ENCODE measurements at regions not wholly inside any gene's neighbourhood (a gene's known extent, or its start where the extent isn't known, plus 50 kb on each side); places are given as distances from the start of the nearest gene placed in this dataset.

- DNase-seq = no peak
These were observed 592.8 kb upstream of the PCDH10 start for GRCh38 chr4:132556316-132556715.

GRCh38 chr4:132557660-132558059, 591.4 kb upstream of the PCDH10 start:
- DNase-seq = no peak

- DNase-seq = no peak
These were observed 584.2 kb upstream of the PCDH10 start for GRCh38 chr4:132564920-132565319.

GRCh38 chr4:132565542-132565941, 583.6 kb upstream of the PCDH10 start:
- no peak for DNase-seq

GRCh38 chr4:132572210-132572609, 576.9 kb upstream of the PCDH10 start:
- no peak for DNase-seq

GRCh38 chr4:132587626-132588025, 561.5 kb upstream of the PCDH10 start:
- DNase-seq = no peak

GRCh38 chr4:132592340-132592739, 556.8 kb upstream of the PCDH10 start:
- DNase-seq = no peak

GRCh38 chr4:132592850-132593249, 556.2 kb upstream of the PCDH10 start:
- no peak for DNase-seq

- no peak for DNase-seq
These were observed 555.2 kb upstream of the PCDH10 start for GRCh38 chr4:132593717-132594400.

- DNase-seq = no peak
These were observed 552.9 kb upstream of the PCDH10 start for GRCh38 chr4:132596186-132596585.

- DNase-seq = no peak
These were observed 543.5 kb upstream of the PCDH10 start for GRCh38 chr4:132605551-132605950.

- peak; percentile 11 to 52 for DNase-seq
These were observed 534.4 kb upstream of the PCDH10 start for GRCh38 chr4:132614682-132615081.

GRCh38 chr4:132619968-132620367, 529.1 kb upstream of the PCDH10 start:
- DNase-seq = no peak

- DNase-seq = peak; percentile 77 to 88
These were observed 506.9 kb upstream of the PCDH10 start for GRCh38 chr4:132642016-132642817.

- no peak for DNase-seq
These were observed 502.9 kb upstream of the PCDH10 start for GRCh38 chr4:132646186-132646585.

- no peak for DNase-seq
These were observed 497.9 kb upstream of the PCDH10 start for GRCh38 chr4:132651196-132651595.

- DNase-seq = no peak
These were observed 488.9 kb upstream of the PCDH10 start for GRCh38 chr4:132660181-132660580.

GRCh38 chr4:132662456-132662855, 486.6 kb upstream of the PCDH10 start:
- DNase-seq = no peak

GRCh38 chr4:132669786-132670185, 479.3 kb upstream of the PCDH10 start:
- no peak for DNase-seq

GRCh38 chr4:132670557-132670956, 478.5 kb upstream of the PCDH10 start:
- no peak for DNase-seq

- no peak for DNase-seq
These were observed 465.1 kb upstream of the PCDH10 start for GRCh38 chr4:132683957-132684356.

- DNase-seq = no peak
These were observed 458.1 kb upstream of the PCDH10 start for GRCh38 chr4:132691026-132691425.

GRCh38 chr4:132691668-132692067, 457.4 kb upstream of the PCDH10 start:
- DNase-seq = no peak

GRCh38 chr4:132694775-132695174, 454.3 kb upstream of the PCDH10 start:
- peak in 1 of 2 experiments; percentile 13 for DNase-seq
